ENCODE measurements at regions not wholly inside any gene's neighbourhood (a gene's known extent, or its start where the extent isn't known, plus 50 kb on each side); places are given as distances from the start of the nearest gene placed in this dataset.

DNA sequence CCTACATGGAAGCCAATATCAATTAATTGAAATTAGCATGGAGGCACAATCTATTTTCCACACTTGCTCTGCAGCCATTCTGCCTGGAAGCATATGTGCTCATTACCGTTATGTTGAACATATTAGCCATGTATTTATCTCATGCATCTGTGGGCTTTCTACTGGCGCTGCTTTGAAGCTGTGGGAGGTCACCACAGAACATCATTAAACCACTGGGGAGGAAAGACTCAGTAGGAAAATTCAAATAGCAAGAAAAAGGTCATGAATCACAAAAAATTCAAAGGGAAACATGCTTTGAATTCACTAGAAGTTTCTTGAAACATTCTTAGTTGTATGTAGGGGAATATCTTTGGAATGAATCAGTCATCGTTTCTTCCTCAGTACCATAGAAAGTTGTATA is 652.5 kb downstream of the EDEM1 start:
- TF ChIP-seq, protein P1, sequence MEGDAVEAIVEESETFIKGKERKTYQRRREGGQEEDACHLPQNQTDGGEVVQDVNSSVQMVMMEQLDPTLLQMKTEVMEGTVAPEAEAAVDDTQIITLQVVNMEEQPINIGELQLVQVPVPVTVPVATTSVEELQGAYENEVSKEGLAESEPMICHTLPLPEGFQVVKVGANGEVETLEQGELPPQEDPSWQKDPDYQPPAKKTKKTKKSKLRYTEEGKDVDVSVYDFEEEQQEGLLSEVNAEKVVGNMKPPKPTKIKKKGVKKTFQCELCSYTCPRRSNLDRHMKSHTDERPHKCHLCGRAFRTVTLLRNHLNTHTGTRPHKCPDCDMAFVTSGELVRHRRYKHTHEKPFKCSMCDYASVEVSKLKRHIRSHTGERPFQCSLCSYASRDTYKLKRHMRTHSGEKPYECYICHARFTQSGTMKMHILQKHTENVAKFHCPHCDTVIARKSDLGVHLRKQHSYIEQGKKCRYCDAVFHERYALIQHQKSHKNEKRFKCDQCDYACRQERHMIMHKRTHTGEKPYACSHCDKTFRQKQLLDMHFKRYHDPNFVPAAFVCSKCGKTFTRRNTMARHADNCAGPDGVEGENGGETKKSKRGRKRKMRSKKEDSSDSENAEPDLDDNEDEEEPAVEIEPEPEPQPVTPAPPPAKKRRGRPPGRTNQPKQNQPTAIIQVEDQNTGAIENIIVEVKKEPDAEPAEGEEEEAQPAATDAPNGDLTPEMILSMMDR (conservative IDR thresholded peaks at IDR 0.05; ENCODE audit: low read length) = no peak
- TF ChIP-seq EZH2phosphoT487 (IDR thresholded peaks at IDR 0.05; ENCODE audit: borderline replicate concordance, low read depth, low read length) = no peak

All from OCI-LY7 (cell line).